Lower leg skin (tissue), 4 donors: ENCODE measurements at regions not wholly inside any gene's neighbourhood (a gene's known extent, or its start where the extent isn't known, plus 50 kb on each side); places are given as distances from the start of the nearest gene placed in this dataset.

Source experiments
- DNase-seq, 2 donors: peaks; one replicate each; pipeline ENCODE4 v3.0.0-alpha.2; 2019; ENCODE audit warnings: low spot score in 2 of 2
- H3K4me3 ChIP-seq: fragments of 200-600 bp; sonication (generic); 2 replicates; pipeline ENCODE4 v1.5.1; 2017; ENCODE audit warnings: mild to moderate bottlenecking, low read depth; ENCODE audit not compliant: poor library complexity, severe bottlenecking
- CTCF ChIP-seq, 3 donors: fragments of 450-650 bp; IDR thresholded peaks; one replicate each; pipeline ENCODE4 v1.5.1; 2016; ENCODE audit warnings: antibody characterized with exemption in 3 of 3, mild to moderate bottlenecking in 3 of 3, moderate library complexity in 2 of 3
- POLR2A ChIP-seq, 2 donors: fragments of 450-650 bp; IDR thresholded peaks; one replicate each; pipeline ENCODE4 v1.6.1; 2016 to 2017; ENCODE audit warnings: antibody characterized with exemption in 2 of 2, mild to moderate bottlenecking in 1 of 2, moderate library complexity in 1 of 2
- WGBS, 2 donors: methylation state at CpG; one replicate each; pipeline ENCODE4 v1.1.5; 2018; 5-methylcytosine and 5-hydroxymethylcytosine counted together
- intact Hi-C: fragments of 100-400 bp; cut with DNase I; formaldehyde crosslinking; loops from one replicate; pipeline ENCODE4 v1.15.0; 2023; ENCODE audit warnings: low total_unique reads

GRCh38 chr20:16147216-16147615 lies 426.0 kb downstream of the KIF16B start:
- no peak overlapping the region for H3K4me3 ChIP-seq
- TF ChIP-seq CTCF (IDR thresholded peaks at IDR 0.05) (no peak), POLR2A (IDR thresholded peaks at IDR 0.05) (no peak)
- intact Hi-C loops = no loop called here
- no peak for DNase-seq
- WGBS, 2 donors = 61 to 65% methylated on average over 1 of the region's 1 CpG

GRCh38 chr20:16145919-16146318 lies 427.3 kb downstream of the KIF16B start:
- H3K4me3 ChIP-seq = no peak overlapping the region
- TF ChIP-seq CTCF (IDR thresholded peaks at IDR 0.05) (no peak), POLR2A (IDR thresholded peaks at IDR 0.05) (no peak)
- no peak for DNase-seq
- 94 to 100% methylated on average over 1 of the region's 1 CpG for WGBS, 2 donors
- intact Hi-C loops = no loop called here

DNA sequence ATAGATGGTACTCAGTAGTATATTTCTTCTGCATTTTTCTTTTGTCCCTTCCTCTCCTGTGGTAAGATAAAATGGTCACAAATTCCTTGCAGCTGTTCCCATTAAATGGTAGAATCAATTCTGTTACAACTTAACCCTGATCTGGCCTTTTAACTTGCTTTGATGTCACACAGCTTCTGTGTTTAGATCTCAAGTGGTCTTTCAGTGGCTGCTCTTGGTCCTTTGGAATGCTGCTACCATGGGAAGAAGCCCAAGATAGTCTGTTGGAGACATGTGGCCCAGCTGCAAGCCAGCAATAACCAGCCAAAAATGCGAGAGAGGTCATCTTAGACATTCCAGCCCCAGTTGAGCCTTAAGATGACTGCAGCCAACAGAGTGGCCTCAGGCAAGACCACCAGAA lies 429.7 kb downstream of the KIF16B start:
- H3K4me3 ChIP-seq = no peak overlapping the region
- intact Hi-C loops = no loop called here
- DNase-seq = no peak
- WGBS, 2 donors = 55 to 85% methylated on average over 1 of the region's 1 CpG
- TF ChIP-seq CTCF (IDR thresholded peaks at IDR 0.05) (no peak), POLR2A (IDR thresholded peaks at IDR 0.05) (no peak)

- no peak overlapping the region for H3K4me3 ChIP-seq
- 85% methylated on average over 5 of the region's 5 CpGs for WGBS, 2 donors
- no peak for TF ChIP-seq CTCF (IDR thresholded peaks at IDR 0.05)
- no peak for TF ChIP-seq POLR2A (IDR thresholded peaks at IDR 0.05)
- intact Hi-C loops = no loop called here
- DNase-seq = no peak
Measured at GRCh38 chr20:16135630-16136029, 437.6 kb downstream of the KIF16B start.

DNA sequence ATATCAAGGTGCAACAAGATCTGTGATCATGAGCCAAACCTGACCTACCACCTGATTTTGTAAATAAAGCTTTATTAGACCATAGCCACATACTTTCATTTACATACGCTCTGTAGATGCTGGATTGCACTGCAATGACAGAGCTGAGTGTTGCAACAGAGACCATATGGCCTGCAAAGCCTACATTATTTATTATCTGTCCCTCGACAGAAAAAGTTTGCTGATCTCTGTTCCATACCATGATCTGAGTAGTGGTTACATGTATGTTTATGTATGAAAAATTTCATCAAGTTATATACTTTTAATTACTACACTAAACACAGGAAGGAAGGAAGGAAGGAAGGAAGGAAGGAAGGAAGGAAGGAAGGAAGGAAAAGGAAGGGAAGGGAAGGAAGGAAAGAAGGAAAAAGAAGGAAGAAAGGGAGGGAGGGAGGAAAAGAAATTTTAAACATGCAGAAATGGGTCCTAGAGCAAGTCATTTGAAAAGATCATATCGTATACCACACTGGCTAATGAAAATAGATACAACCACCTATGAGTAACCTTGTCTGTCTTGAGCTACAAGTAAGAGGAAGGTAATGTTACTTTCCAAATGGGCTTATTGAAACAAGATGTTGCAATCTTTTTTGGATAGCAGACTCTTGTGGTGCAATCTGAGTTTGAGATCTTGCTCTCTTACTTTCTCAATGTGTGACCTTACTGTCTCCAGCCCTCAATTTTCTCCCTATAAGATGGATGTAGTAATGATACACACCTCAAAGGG lies 441.0 kb downstream of the KIF16B start:
- WGBS, 2 donors = 76 to 77% methylated on average over 3 of the region's 3 CpGs
- no peak for DNase-seq
- TF ChIP-seq CTCF (IDR thresholded peaks at IDR 0.05) (no peak), POLR2A (IDR thresholded peaks at IDR 0.05) (no peak)
- H3K4me3 ChIP-seq = no peak overlapping the region
- intact Hi-C loops = no loop called here

DNA sequence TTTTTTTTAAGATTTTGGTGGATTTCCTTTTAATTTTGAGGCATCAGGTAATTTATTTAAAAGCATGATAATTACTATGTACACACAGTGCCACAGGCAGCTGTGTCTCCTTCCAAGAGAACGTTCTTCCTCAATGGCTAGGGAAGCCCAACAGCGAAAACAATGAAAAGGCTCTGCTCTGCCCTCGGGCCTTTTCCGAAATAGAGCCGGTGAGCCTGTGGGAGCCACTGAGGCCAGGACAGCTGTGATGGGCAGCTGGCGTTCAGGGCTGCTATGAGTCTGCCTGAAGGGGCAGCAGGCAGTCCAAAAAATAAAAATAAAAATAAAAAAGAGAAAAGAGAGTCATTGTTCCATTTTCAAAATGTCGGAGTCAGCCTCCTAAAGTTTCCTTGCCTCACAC lies 443.8 kb downstream of the KIF16B start:
- intact Hi-C loops = no loop called here
- WGBS, 2 donors = 75% methylated on average over 7 of the region's 7 CpGs
- no peak for DNase-seq
- no peak overlapping the region for H3K4me3 ChIP-seq
- TF ChIP-seq POLR2A (IDR thresholded peaks at IDR 0.05) (no peak), CTCF (IDR thresholded peaks at IDR 0.05) (no peak)
